Astrocyte of the cerebellum (primary cell): ENCODE measurements at regions not wholly inside any gene's neighbourhood (a gene's known extent, or its start where the extent isn't known, plus 50 kb on each side); places are given as distances from the start of the nearest gene placed in this dataset.
A peak's percentile ranks its signal among the peaks of the same experiment; 100 is the strongest.

Source experiments
- DNase-seq: peaks from one replicate; pipeline ENCODE4 v3.0.0-alpha.2; 2011; ENCODE audit warnings: low read depth
- H3K4me3 ChIP-seq: 2 replicates; pipeline ENCODE4 v1.5.1; 2011; ENCODE audit warnings: mild to moderate bottlenecking, low read depth, low read length, moderate library complexity
- CTCF ChIP-seq: IDR thresholded peaks from 2 replicates; pipeline ENCODE4 v1.5.1; 2012; ENCODE audit warnings: low read length, low read depth, moderate library complexity, mild to moderate bottlenecking; ENCODE audit errors: missing control alignments
- in situ Hi-C: cut with HindIII; loops from 2 replicates; pipeline ENCODE4 v1.10.0; 2017; ENCODE audit warnings: low sequenced_read_pairs

- no peak for DNase-seq
- TF ChIP-seq CTCF = no peak
- H3K4me3 ChIP-seq = no peak overlapping the region
- in situ Hi-C loops = no loop called here
Measured at GRCh38 chr13:84430446-84430845, 548.2 kb upstream of the SLITRK1 start.

DNA sequence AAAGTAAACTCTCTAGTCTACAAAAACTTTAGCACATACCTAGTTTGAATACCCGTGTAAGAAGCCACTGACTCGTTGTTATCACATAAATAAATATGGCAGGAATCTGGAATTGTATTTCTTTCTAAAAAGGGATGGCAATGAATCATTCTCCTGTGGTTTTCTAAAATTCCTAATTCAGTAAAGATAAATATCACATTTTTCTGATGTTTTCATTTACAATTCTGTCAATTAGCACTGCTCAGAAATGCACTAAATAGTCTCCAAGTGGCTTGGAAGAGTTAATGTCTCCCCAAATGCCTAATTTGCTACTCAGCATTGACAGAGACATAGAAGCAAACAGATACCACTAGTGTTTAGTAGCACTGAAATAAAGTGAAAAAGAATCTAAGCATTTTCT is 547.7 kb upstream of the SLITRK1 start:
- H3K4me3 ChIP-seq = no peak overlapping the region
- in situ Hi-C loops = no loop called here
- TF ChIP-seq CTCF = no peak
- DNase-seq = no peak

- no peak overlapping the region for H3K4me3 ChIP-seq
- in situ Hi-C loops = no loop called here
- TF ChIP-seq CTCF = no peak
- DNase-seq = no peak
Measured at GRCh38 chr13:84418041-84418440, 535.8 kb upstream of the SLITRK1 start.

DNA sequence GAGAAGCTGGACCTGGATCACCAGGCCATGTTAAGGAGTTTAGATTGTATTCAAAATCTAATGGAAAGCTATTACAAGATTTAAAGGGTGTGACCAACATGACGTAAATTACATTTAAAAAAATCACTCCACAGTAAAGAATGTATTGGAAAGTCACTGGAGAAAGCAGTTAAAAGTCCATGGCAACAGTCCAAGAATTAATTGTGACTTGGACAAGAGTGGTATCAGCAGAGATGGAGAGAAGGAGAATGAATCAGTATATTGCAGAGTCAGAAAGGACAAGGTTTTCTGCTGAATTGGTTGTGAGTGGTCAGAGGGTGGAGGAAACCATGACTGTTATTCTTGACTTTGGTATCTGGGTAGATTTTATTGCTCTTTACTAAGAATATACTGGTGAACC is 535.1 kb upstream of the SLITRK1 start:
- no peak for DNase-seq
- in situ Hi-C loops = no loop called here
- no peak for TF ChIP-seq CTCF
- no peak overlapping the region for H3K4me3 ChIP-seq

- in situ Hi-C loops = no loop called here
- no peak for DNase-seq
- no peak for TF ChIP-seq CTCF
- no peak overlapping the region for H3K4me3 ChIP-seq
Measured at GRCh38 chr13:84413016-84413415, 530.7 kb upstream of the SLITRK1 start.

GRCh38 chr13:84405286-84405685 is 523.0 kb upstream of the SLITRK1 start:
- no peak for DNase-seq
- in situ Hi-C loops = no loop called here
- H3K4me3 ChIP-seq = no peak overlapping the region
- TF ChIP-seq CTCF = no peak

- DNase-seq = peak; percentile 88
- in situ Hi-C loops = no loop called here
- no peak for TF ChIP-seq CTCF
- H3K4me3 ChIP-seq = no peak overlapping the region
Measured at GRCh38 chr13:84400706-84401105, 518.4 kb upstream of the SLITRK1 start.
